Ectodermal cell (in vitro differentiated cells): ENCODE measurements at regions not wholly inside any gene's neighbourhood (a gene's known extent, or its start where the extent isn't known, plus 50 kb on each side); places are given as distances from the start of the nearest gene placed in this dataset.
"Not testable (repeated sequence)": the region's sequence is repeated elsewhere in the genome, so short reads cannot be mapped to it uniquely, and the experiment has no call there.

Experiments used
- H3K27ac ChIP-seq: 2 replicates; pipeline ENCODE4 v1.7.0; 2013; ENCODE audit warnings: mild to moderate bottlenecking, low read depth, low read length; ENCODE audit not compliant: insufficient read depth, poor library complexity, severe bottlenecking
- H3K27me3 ChIP-seq: 2 replicates; pipeline ENCODE4 v1.7.0; 2013; ENCODE audit warnings: mild to moderate bottlenecking, low read length; ENCODE audit not compliant: insufficient read depth, control insufficient read depth, poor library complexity, severe bottlenecking
- H3K36me3 ChIP-seq: one replicate; pipeline ENCODE4 v1.7.0; 2013; ENCODE audit warnings: low read length; ENCODE audit not compliant: control insufficient read depth, insufficient read depth
- H3K4me1 ChIP-seq: one replicate; pipeline ENCODE4 v1.7.0; 2013; ENCODE audit warnings: low read length; ENCODE audit not compliant: control insufficient read depth, insufficient read depth
- H3K4me3 ChIP-seq: 2 replicates; pipeline ENCODE4 v1.7.0; 2013; ENCODE audit warnings: low read depth, low read length, control low read depth; ENCODE audit not compliant: insufficient read depth
- H3K9me3 ChIP-seq: 2 replicates; pipeline ENCODE4 v1.7.0; 2013; ENCODE audit warnings: mild to moderate bottlenecking, low read length, moderate library complexity; ENCODE audit not compliant: control insufficient read depth
- WGBS, 2 experiments: methylation state at CpG; one replicate each; pipeline ENCODE4 v1.1.7; 2013; ENCODE audit warnings: missing lambda C conversion rate in 2 of 2; 5-methylcytosine and 5-hydroxymethylcytosine counted together

- Histone ChIP-seq H3K36me3 (no peaks in the 10 kb centered on the region), H3K9me3 (no peaks in the 10 kb centered on the region), H3K4me3 (no peak overlapping the region), H3K4me1 (no peaks in the 10 kb centered on the region), H3K27me3 (no peaks in the 10 kb centered on the region), H3K27ac (no peak overlapping the region)
- 95 to 96% methylated on average over 42 of the region's 42 CpGs for WGBS, 2 experiments
Measured at GRCh38 chr13:63843766-63844699, 2428.4 kb upstream of the PCDH20 start.

- H3K27me3 ChIP-seq, result no peaks in the 10 kb centered on the region
- H3K4me1 ChIP-seq, result no peaks in the 10 kb centered on the region
- WGBS, 2 experiments, result 96% methylated on average over 14 to 17 of the region's 17 CpGs
- no peaks in the 10 kb centered on the region for H3K36me3 ChIP-seq
- H3K27ac ChIP-seq, result no peak overlapping the region
- no peak overlapping the region for H3K4me3 ChIP-seq
- no peaks in the 10 kb centered on the region for H3K9me3 ChIP-seq
Measured at GRCh38 chr13:63842102-63842501, 2426.5 kb upstream of the PCDH20 start.

GRCh38 chr13:63840551-63841421 lies 2425.1 kb upstream of the PCDH20 start:
- Histone ChIP-seq H3K4me3 (no peak overlapping the region), H3K27ac (no peak overlapping the region), H3K36me3 (no peaks in the 10 kb centered on the region), H3K27me3 (no peaks in the 10 kb centered on the region), H3K4me1 (no peaks in the 10 kb centered on the region), H3K9me3 (no peaks in the 10 kb centered on the region)
- 95% methylated on average over 42 to 44 of the region's 44 CpGs for WGBS, 2 experiments

GRCh38 chr13:63838366-63839110 lies 2422.9 kb upstream of the PCDH20 start:
- Histone ChIP-seq H3K9me3 (no peaks in the 10 kb centered on the region), H3K36me3 (no peaks in the 10 kb centered on the region), H3K4me3 (no peak overlapping the region), H3K4me1 (no peaks in the 10 kb centered on the region), H3K27me3 (no peaks in the 10 kb centered on the region), H3K27ac (no peak overlapping the region)
- 93 to 94% methylated on average over 17 to 18 of the region's 18 CpGs for WGBS, 2 experiments

GRCh38 chr13:63837701-63838100 lies 2422.1 kb upstream of the PCDH20 start:
- not testable (repeated sequence) for H3K36me3 ChIP-seq, H3K4me1 ChIP-seq, H3K9me3 ChIP-seq, H3K4me3 ChIP-seq, H3K27ac ChIP-seq, H3K27me3 ChIP-seq
- 93 to 95% methylated on average over 14 to 21 of the region's 21 CpGs for WGBS, 2 experiments

- H3K27ac ChIP-seq, H3K27me3 ChIP-seq, H3K9me3 ChIP-seq, H3K4me3 ChIP-seq, H3K36me3 ChIP-seq, H3K4me1 ChIP-seq: not testable (repeated sequence)
- WGBS, 2 experiments, result no CpG with 5 or more reads among the region's 2 CpGs
Measured at GRCh38 chr13:63829609-63830008, 2414.0 kb upstream of the PCDH20 start.

GRCh38 chr13:63821785-63822184 lies 2406.1 kb upstream of the PCDH20 start:
- H3K27ac ChIP-seq, H3K9me3 ChIP-seq, H3K36me3 ChIP-seq, H3K4me3 ChIP-seq, H3K27me3 ChIP-seq, H3K4me1 ChIP-seq: not testable (repeated sequence)
- WGBS, 2 experiments, result no CpG with 5 or more reads among the region's 5 CpGs

- H3K27ac ChIP-seq, H3K27me3 ChIP-seq, H3K4me1 ChIP-seq, H3K9me3 ChIP-seq, H3K36me3 ChIP-seq, H3K4me3 ChIP-seq: not testable (repeated sequence)
- 95 to 96% methylated on average over 41 of the region's 41 CpGs for WGBS, 2 experiments
Measured at GRCh38 chr13:63811428-63812004, 2395.9 kb upstream of the PCDH20 start.

- not testable (repeated sequence) for H3K4me3 ChIP-seq, H3K36me3 ChIP-seq, H3K27ac ChIP-seq, H3K9me3 ChIP-seq, H3K4me1 ChIP-seq, H3K27me3 ChIP-seq
- WGBS, 2 experiments, result 100% methylated on average over 2 of the region's 2 CpGs
Measured at GRCh38 chr13:63791134-63791533, 2375.5 kb upstream of the PCDH20 start.
